Tibial nerve (tissue), 4 donors: ENCODE measurements at regions not wholly inside any gene's neighbourhood (a gene's known extent, or its start where the extent isn't known, plus 50 kb on each side); places are given as distances from the start of the nearest gene placed in this dataset.

Experiments used
- DNase-seq, 2 donors: peaks; one replicate each; pipeline ENCODE4 v3.0.0-alpha.2; 2019; ENCODE audit warnings: low spot score in 2 of 2
- H3K27ac ChIP-seq, 4 donors: fragments of 200-600 bp; sonication (generic) in 3 of 4; one replicate each; pipeline ENCODE4 v1.5.1; 2017 to 2019; ENCODE audit warnings: mild to moderate bottlenecking in 1 of 4
- H3K27me3 ChIP-seq, 2 donors: fragments of 200-600 bp; sonication (generic) in 1 of 2; one replicate each; pipeline versions ENCODE4 v1.5.1 to v1.6.0; 2017 to 2019
- H3K36me3 ChIP-seq, 3 donors: fragments of 200-600 bp; sonication (generic); one replicate each; pipeline ENCODE4 v1.5.1; 2018 to 2019
- H3K4me1 ChIP-seq, 4 donors: fragments of 200-600 bp; sonication (generic) in 3 of 4; one replicate each; pipeline ENCODE4 v1.5.1; 2017 to 2019
- H3K4me3 ChIP-seq, 4 donors: fragments of 200-600 bp; sonication (generic) in 3 of 4; one replicate each; pipeline ENCODE4 v1.5.1; 2017 to 2019; ENCODE audit warnings: mild to moderate bottlenecking in 1 of 4, moderate library complexity in 1 of 4
- H3K9me3 ChIP-seq, 4 donors: fragments of 200-600 bp; sonication (generic) in 3 of 4; one replicate each; pipeline ENCODE4 v1.5.1; 2017 to 2019
- CTCF ChIP-seq, 5 experiments: fragments of 200-600 bp in 3 of 5; fragments of 450-650 bp in 2 of 5; sonication (generic) in 3 of 5; IDR thresholded peaks; one replicate each; pipeline ENCODE4 v1.5.1; 2016 to 2019; ENCODE audit warnings: antibody characterized with exemption in 5 of 5, mild to moderate bottlenecking in 3 of 5, moderate library complexity in 2 of 5
- EP300 ChIP-seq, 2 donors: sonication (generic); formaldehyde crosslinking; IDR thresholded peaks; one replicate each; pipeline ENCODE4 v1.6.1; 2017; ENCODE audit warnings: antibody characterized with exemption in 2 of 2, mild to moderate bottlenecking in 1 of 2
- POLR2A ChIP-seq, 2 donors: fragments of 450-650 bp; IDR thresholded peaks; one replicate each; pipeline ENCODE4 v1.6.1; 2017; ENCODE audit warnings: antibody characterized with exemption in 2 of 2, mild to moderate bottlenecking in 2 of 2, moderate library complexity in 2 of 2
- WGBS, 2 donors: methylation state at CpG; one replicate each; pipeline ENCODE4 v1.1.5; 2018; 5-methylcytosine and 5-hydroxymethylcytosine counted together

DNA sequence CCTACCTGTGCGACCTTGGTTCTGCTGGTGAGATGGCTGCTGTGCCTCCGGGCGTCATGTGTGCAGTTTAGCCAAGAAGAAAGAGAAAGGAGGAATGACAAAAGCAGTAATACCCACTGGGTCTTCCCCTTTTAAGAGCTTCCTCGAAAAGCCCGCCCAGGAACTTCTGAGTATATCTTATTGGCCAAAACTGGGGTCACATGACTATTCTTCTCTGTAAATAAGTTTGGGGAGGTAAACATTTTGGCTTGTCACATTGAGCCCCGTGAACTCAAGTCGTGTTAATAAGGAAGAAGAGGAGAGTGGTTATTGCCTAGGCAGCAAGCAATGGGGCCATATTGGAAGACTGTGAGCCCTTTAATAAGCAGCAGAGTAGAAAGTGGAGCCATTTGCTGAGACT, 130.4 kb upstream of the ECI2 start:
- TF ChIP-seq POLR2A (IDR thresholded peaks at IDR 0.05) = no peak
- no peak for TF ChIP-seq CTCF (IDR thresholded peaks at IDR 0.05)
- no peak for TF ChIP-seq EP300 (IDR thresholded peaks at IDR 0.05)
- no peaks in the 10 kb centered on the region for H3K36me3 ChIP-seq
- no peak overlapping the region for H3K27ac ChIP-seq
- H3K27me3 ChIP-seq = no peaks in the 10 kb centered on the region
- no peaks in the 10 kb centered on the region for H3K9me3 ChIP-seq
- H3K4me1 ChIP-seq = no peaks in the 10 kb centered on the region
- no peak for DNase-seq
- H3K4me3 ChIP-seq = no peak overlapping the region
- WGBS, 2 donors = 88 to 91% methylated on average over 7 of the region's 7 CpGs

DNA sequence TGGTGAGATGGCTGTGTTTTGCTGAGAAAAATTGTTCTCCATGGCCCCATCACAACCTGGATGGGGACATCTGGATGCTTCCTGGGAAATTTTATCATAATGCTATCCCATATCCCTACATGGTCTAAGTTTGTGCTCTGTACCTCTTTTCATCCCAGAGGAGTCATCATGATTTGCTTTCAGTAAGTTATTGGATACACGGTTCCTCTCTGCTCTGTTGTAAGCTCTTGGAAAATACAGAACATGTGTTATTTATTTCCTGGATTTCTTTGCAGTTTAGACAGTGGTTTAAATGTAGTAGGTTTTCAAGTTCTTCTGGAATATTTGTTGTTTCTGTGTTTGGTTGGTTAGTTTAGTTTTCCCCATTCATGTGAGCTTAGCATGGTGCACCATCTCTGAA, 129.2 kb upstream of the ECI2 start:
- WGBS, 2 donors = 50 to 55% methylated on average over 1 of the region's 1 CpG

DNA sequence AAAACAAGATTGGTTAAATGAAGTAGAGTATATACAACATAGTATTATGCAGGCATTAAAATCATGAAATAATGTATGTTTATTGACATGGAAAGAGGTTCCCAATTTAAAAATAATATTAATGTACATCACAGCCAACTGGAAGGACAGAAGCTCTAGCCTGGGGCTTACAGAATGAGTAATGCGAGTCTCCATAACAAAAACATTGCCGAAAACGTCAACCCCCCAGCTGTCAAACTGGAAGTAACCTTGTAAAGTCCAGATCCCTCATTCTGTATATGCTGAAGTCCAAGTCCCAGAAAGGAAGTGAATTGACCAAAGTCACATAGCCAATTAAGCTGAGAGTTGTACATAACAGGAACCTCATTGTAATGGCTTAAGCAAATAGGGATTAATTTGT, 128.7 kb upstream of the ECI2 start:
- Histone ChIP-seq H3K36me3 (no peaks in the 10 kb centered on the region), H3K9me3 (no peaks in the 10 kb centered on the region), H3K4me3 (no peak overlapping the region), H3K27ac (no peak overlapping the region), H3K4me1 (no peaks in the 10 kb centered on the region), H3K27me3 (no peaks in the 10 kb centered on the region)
- WGBS, 2 donors = 60 to 69% methylated on average over 3 of the region's 3 CpGs
- DNase-seq = no peak
- TF ChIP-seq POLR2A (IDR thresholded peaks at IDR 0.05) = no peak
- no peak for TF ChIP-seq EP300 (IDR thresholded peaks at IDR 0.05)
- TF ChIP-seq CTCF (IDR thresholded peaks at IDR 0.05) = no peak

More for the DNA sequence above, 129.2 kb upstream of the ECI2 start:
- H3K9me3 ChIP-seq = no peaks in the 10 kb centered on the region
- TF ChIP-seq EP300 (IDR thresholded peaks at IDR 0.05) (no peak), CTCF (IDR thresholded peaks at IDR 0.05) (no peak), POLR2A (IDR thresholded peaks at IDR 0.05) (no peak)
- no peaks in the 10 kb centered on the region for H3K36me3 ChIP-seq
- no peaks in the 10 kb centered on the region for H3K4me1 ChIP-seq
- H3K4me3 ChIP-seq = no peak overlapping the region
- no peak overlapping the region for H3K27ac ChIP-seq
- DNase-seq = no peak
- H3K27me3 ChIP-seq = no peaks in the 10 kb centered on the region

GRCh38 chr6:4262526-4262925, 127.2 kb upstream of the ECI2 start:
- Histone ChIP-seq H3K9me3 (no peaks in the 10 kb centered on the region), H3K27ac (no peak overlapping the region), H3K4me3 (no peak overlapping the region), H3K4me1 (no peaks in the 10 kb centered on the region), H3K36me3 (no peaks in the 10 kb centered on the region), H3K27me3 (no peaks in the 10 kb centered on the region)
- no peak for DNase-seq
- WGBS, 2 donors = 34 to 38% methylated on average over 1 of the region's 1 CpG
- TF ChIP-seq EP300 (IDR thresholded peaks at IDR 0.05) (no peak), CTCF (IDR thresholded peaks at IDR 0.05) (no peak), POLR2A (IDR thresholded peaks at IDR 0.05) (no peak)

GRCh38 chr6:4259391-4259790, 124.0 kb upstream of the ECI2 start:
- Histone ChIP-seq H3K4me3 (no peak overlapping the region), H3K9me3 (no peaks in the 10 kb centered on the region), H3K27me3 (no peaks in the 10 kb centered on the region), H3K4me1 (no peaks in the 10 kb centered on the region), H3K36me3 (no peaks in the 10 kb centered on the region), H3K27ac (no peak overlapping the region)
- TF ChIP-seq CTCF (IDR thresholded peaks at IDR 0.05) = no peak
- no peak for TF ChIP-seq EP300 (IDR thresholded peaks at IDR 0.05)
- TF ChIP-seq POLR2A (IDR thresholded peaks at IDR 0.05) = no peak
- WGBS, 2 donors = 68 to 77% methylated on average over 4 of the region's 4 CpGs
- DNase-seq = no peak
